Breast epithelium (tissue), 3 donors: ENCODE measurements at regions not wholly inside any gene's neighbourhood (a gene's known extent, or its start where the extent isn't known, plus 50 kb on each side); places are given as distances from the start of the nearest gene placed in this dataset.

Experiments
- POLR2A ChIP-seq: fragments of 450-650 bp; IDR thresholded peaks from one replicate; pipeline ENCODE4 v1.6.1; 2016; ENCODE audit warnings: antibody characterized with exemption, mild to moderate bottlenecking, moderate library complexity
- POLR2AphosphoS5 ChIP-seq, 3 donors: sonication (generic); formaldehyde crosslinking; IDR thresholded peaks; one replicate each; pipeline ENCODE4 v1.6.1; 2017; ENCODE audit warnings: antibody characterized with exemption in 3 of 3
- TF ChIP-seq, protein P1 (sequence below), 3 donors: fragments of 450-650 bp; IDR thresholded peaks; one replicate each; pipeline ENCODE4 v1.5.1; 2016 to 2017; ENCODE audit warnings: antibody characterized with exemption in 3 of 3, mild to moderate bottlenecking in 3 of 3, moderate library complexity in 3 of 3

DNA sequence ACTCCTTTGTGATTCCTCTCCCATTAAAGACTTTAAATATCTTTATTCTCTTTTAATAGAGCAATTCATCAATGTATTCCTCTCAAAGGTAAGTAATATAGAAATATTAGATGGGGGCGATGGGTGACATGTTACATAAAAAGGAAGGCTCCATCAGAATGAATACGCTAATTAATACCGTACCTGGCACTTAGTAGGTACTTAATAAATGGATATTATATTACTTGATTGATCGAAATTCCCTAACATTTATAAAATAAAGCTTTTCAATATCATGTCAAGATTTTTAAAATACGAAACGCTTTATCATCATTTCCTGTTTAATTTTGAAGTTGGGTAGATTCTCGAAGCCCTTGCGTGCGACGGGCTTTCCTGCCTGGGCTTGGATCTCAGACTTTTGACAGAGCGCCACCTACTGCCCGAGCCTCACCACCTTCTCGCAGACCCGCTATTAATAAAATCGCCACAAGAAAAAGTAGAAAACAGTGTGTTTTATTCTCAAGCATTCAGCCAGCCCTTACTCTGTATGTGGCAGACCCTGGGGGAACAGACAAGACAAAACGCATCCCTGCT, 99.4 kb downstream of the C5orf15 start:
- TF ChIP-seq, protein P1, sequence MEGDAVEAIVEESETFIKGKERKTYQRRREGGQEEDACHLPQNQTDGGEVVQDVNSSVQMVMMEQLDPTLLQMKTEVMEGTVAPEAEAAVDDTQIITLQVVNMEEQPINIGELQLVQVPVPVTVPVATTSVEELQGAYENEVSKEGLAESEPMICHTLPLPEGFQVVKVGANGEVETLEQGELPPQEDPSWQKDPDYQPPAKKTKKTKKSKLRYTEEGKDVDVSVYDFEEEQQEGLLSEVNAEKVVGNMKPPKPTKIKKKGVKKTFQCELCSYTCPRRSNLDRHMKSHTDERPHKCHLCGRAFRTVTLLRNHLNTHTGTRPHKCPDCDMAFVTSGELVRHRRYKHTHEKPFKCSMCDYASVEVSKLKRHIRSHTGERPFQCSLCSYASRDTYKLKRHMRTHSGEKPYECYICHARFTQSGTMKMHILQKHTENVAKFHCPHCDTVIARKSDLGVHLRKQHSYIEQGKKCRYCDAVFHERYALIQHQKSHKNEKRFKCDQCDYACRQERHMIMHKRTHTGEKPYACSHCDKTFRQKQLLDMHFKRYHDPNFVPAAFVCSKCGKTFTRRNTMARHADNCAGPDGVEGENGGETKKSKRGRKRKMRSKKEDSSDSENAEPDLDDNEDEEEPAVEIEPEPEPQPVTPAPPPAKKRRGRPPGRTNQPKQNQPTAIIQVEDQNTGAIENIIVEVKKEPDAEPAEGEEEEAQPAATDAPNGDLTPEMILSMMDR (IDR thresholded peaks at IDR 0.05) = peak; percentile 34 to 81 (median 79)
- no peak for TF ChIP-seq POLR2A
- no peak for TF ChIP-seq POLR2AphosphoS5 (IDR thresholded peaks at IDR 0.05)
